ENCODE measurements at regions not wholly inside any gene's neighbourhood (a gene's known extent, or its start where the extent isn't known, plus 50 kb on each side); places are given as distances from the start of the nearest gene placed in this dataset.

DNA sequence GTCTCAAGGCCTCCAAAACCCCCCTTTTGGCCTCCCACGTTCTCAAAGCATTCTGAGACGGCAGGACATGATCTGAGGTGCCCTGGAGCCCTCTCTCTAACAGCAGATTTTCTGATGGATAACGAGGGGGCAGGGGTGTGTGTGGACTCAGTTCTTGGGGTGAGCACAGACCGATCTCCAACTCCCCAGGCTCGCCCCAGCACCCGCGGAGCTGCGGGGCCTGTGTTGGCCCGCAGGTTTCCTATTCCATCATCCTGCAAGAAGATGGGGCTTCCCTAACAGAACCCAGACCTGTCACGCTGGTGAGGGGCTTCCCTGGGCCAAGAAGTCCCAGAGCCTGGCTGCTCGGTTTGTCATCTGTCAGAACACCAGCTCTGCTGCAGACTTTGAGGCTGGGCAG, 196.1 kb downstream of the ANAPC1 start:
- TF ChIP-seq ZFX (IDR thresholded peaks at IDR 0.05; ENCODE audit: borderline replicate concordance), result no peak
- TF ChIP-seq, protein P1, sequence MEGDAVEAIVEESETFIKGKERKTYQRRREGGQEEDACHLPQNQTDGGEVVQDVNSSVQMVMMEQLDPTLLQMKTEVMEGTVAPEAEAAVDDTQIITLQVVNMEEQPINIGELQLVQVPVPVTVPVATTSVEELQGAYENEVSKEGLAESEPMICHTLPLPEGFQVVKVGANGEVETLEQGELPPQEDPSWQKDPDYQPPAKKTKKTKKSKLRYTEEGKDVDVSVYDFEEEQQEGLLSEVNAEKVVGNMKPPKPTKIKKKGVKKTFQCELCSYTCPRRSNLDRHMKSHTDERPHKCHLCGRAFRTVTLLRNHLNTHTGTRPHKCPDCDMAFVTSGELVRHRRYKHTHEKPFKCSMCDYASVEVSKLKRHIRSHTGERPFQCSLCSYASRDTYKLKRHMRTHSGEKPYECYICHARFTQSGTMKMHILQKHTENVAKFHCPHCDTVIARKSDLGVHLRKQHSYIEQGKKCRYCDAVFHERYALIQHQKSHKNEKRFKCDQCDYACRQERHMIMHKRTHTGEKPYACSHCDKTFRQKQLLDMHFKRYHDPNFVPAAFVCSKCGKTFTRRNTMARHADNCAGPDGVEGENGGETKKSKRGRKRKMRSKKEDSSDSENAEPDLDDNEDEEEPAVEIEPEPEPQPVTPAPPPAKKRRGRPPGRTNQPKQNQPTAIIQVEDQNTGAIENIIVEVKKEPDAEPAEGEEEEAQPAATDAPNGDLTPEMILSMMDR (IDR thresholded peaks at IDR 0.05), result no peak
- H3K27ac ChIP-seq, result no peak overlapping the region

DNA sequence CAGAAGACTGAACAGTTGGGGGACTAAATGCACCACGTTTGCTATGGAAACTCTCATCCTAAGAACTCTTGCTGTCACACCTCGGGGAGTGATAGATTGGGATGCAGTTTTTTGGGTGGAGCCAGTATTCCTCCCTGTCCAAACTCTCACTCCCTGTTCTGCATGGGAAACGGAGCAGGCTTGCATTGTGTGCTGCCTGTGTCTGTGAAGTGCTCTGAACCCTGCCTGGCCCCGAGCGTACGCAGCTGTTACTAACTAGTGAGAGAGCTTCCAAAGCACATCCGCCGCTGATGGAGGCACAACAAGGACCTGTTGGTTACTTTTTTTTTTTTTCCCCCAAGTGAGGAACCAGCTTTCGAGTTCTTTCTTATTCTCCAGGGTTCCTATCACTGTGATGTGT, 195.5 kb downstream of the ANAPC1 start:
- H3K27ac ChIP-seq, result no peak overlapping the region
- no peak for TF ChIP-seq ZFX (IDR thresholded peaks at IDR 0.05; ENCODE audit: borderline replicate concordance)
- TF ChIP-seq, protein P1 (IDR thresholded peaks at IDR 0.05), result no peak

DNA sequence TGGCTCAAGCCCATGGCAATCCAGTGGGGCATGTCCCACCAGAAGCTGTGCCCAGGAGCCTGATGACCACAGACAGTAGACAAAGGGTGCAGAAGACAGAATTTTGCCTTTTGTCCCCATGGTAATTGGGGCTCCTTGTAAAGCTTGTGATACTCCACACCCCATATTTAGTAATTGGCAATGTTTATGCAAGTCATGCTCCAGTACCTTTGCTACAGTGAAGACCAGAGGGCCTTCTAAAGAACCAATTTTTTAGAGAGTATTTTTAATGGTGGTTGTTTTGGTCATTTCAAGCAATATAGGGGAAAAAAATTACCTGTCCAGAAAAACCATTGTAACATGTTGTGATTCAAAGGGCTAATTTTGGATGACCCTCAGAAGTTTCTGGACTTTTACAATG, 194.8 kb downstream of the ANAPC1 start:
- no peak overlapping the region for H3K27ac ChIP-seq
- no peak for TF ChIP-seq ZFX (IDR thresholded peaks at IDR 0.05; ENCODE audit: borderline replicate concordance)
- TF ChIP-seq, protein P1 (IDR thresholded peaks at IDR 0.05), result no peak

DNA sequence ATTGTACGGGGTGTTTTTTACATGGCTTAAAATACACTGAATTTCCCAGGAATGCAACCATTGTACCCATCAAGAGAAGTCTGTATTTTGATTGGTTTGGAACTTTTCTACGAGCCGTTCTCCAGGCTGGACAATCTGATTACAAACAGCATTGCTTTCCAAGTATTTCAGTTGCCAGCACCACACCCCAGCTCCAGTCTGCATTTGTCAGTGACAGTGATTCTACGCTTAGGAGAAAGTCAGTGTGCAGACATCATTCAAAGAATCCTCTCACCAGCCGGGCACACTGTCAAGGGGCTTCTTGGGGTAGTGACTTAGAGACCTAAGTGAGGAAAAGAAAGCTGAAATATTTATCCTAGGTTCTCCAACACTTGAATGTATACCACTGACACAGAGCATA, 194.1 kb downstream of the ANAPC1 start:
- no peak overlapping the region for H3K27ac ChIP-seq
- TF ChIP-seq ZFX (IDR thresholded peaks at IDR 0.05; ENCODE audit: borderline replicate concordance), result no peak
- TF ChIP-seq, protein P1 (IDR thresholded peaks at IDR 0.05), result no peak

DNA sequence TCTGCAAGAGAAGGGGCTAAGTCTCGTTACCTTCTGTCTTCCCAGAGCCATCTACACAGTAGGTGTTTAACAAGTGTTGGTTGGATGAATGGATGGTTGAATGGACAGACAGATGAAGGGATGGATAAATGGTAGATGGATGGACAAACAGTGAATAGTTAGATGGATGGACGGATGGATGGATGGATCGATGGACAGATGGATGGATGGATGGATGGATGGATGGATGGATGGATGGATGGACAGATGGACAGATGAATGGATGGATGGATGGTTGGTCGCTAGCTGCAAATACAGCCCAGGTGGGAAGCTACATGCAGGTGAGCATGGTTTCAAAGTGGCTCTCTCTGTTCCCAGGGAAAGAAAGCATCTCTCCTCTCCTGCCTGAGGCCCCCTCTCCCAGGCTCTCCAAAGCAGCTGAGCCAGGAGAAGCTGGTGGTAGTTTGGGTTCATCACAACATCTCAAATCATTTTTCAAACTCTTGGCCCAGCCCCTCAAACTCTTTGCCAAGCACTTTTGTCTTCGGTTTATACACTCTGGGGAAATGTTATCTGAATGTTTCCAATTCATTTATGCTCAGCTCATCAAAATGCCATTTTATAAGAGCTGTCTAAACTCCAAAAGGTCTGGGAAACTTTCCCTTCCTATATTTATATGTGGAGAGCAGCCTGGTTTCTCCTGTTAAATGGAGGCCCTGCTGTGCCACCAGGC, 192.7 kb downstream of the ANAPC1 start:
- TF ChIP-seq ZFX (IDR thresholded peaks at IDR 0.05; ENCODE audit: borderline replicate concordance), result no peak
- TF ChIP-seq, protein P1 (IDR thresholded peaks at IDR 0.05), result no peak

DNA sequence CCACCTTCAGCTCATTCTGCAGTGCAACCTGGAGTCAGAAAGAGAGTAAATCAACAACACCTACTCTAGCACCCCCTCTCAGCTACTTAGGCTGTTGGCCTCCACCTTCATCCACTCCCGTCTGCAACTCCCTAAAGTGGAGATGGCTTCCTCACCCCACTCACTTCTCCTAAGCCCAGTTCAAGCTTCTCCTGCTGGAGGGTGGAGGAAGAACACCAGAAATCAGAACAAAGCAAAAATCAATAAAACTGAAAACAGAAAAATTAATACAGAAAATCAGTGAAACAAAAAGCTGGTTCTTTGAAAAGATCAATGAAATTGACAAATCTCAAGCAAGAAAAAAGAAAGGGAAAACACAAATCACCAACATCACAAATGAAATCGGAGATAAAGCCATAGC, 191.7 kb downstream of the ANAPC1 start:
- TF ChIP-seq, protein P1 (IDR thresholded peaks at IDR 0.05), result no peak
- no peak for TF ChIP-seq ZFX (IDR thresholded peaks at IDR 0.05; ENCODE audit: borderline replicate concordance)
- H3K27ac ChIP-seq, result no peak overlapping the region

More for the DNA sequence above, 192.7 kb downstream of the ANAPC1 start:
- H3K27ac ChIP-seq, result no peak overlapping the region

DNA sequence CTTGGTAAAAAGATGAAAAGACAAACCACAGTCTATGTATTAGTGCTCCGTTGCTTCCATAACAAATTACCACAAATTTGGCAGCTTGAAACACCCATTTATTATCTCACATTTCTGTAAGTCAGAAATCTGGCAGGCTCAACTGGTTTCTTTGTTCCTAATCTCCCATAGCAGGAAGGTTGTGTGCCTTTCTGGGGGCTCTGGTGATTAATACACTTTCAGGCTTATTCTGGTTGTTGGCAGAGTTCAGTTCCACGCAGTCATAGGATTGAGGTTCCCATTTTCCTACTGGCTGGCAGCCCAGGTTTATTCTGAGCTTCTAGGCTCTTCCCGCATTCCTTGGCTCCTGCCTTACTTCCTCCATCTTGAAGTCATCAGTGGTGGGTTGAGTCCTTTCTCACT, 189.3 kb downstream of the ANAPC1 start:
- TF ChIP-seq, protein P1 (IDR thresholded peaks at IDR 0.05), result no peak
- no peak for TF ChIP-seq ZFX (IDR thresholded peaks at IDR 0.05; ENCODE audit: borderline replicate concordance)
- H3K27ac ChIP-seq, result no peak overlapping the region

Measured in 22Rv1 (cell line).